Endothelial cell (in vitro differentiated cells): ENCODE measurements at regions not wholly inside any gene's neighbourhood (a gene's known extent, or its start where the extent isn't known, plus 50 kb on each side); places are given as distances from the start of the nearest gene placed in this dataset.
"Not testable (repeated sequence)": the region's sequence is repeated elsewhere in the genome, so short reads cannot be mapped to it uniquely, and the experiment has no call there.

ENCODE experiments used
- DNase-seq: peaks from one replicate; pipeline ENCODE4 v3.0.0; 2021; ENCODE audit warnings: low spot score
- H3K27ac Mint-ChIP-seq: one replicate; pipeline ENCODE4 v1.8.0; 2021; ENCODE audit warnings: mixed read lengths, inconsistent platforms; ENCODE audit not compliant: unreplicated experiment
- H3K27me3 Mint-ChIP-seq: one replicate; pipeline ENCODE4 v1.8.0; 2021; ENCODE audit warnings: mild to moderate bottlenecking, moderate library complexity, mixed read lengths, inconsistent platforms; ENCODE audit not compliant: unreplicated experiment
- H3K36me3 Mint-ChIP-seq: one replicate; pipeline ENCODE4 v1.8.0; 2021; ENCODE audit warnings: mild to moderate bottlenecking, low read depth, mixed read lengths, inconsistent platforms; ENCODE audit not compliant: unreplicated experiment
- H3K4me1 Mint-ChIP-seq: one replicate; pipeline ENCODE4 v1.8.0; 2021; ENCODE audit warnings: mild to moderate bottlenecking, mixed read lengths, inconsistent platforms; ENCODE audit not compliant: unreplicated experiment
- H3K4me3 Mint-ChIP-seq: one replicate; pipeline ENCODE4 v1.8.0; 2021; ENCODE audit warnings: mild to moderate bottlenecking, mixed read lengths, inconsistent platforms; ENCODE audit not compliant: unreplicated experiment
- H3K9me3 Mint-ChIP-seq: one replicate; pipeline ENCODE4 v1.8.0; 2021; ENCODE audit warnings: mixed read lengths, inconsistent platforms; ENCODE audit not compliant: unreplicated experiment
- TF ChIP-seq, protein P1 (sequence below): fragments of 200-600 bp; sonication (generic); IDR thresholded peaks from one replicate; pipeline ENCODE4 v1.5.0; 2021; ENCODE audit warnings: antibody characterized with exemption; ENCODE audit not compliant: unreplicated experiment

GRCh38 chr10:29701306-29701705 is 66.5 kb upstream of the SVIL start:
- peaks cover 5% of the 10 kb centered on the region for H3K27me3 Mint-ChIP-seq
- H3K27ac Mint-ChIP-seq = no peak overlapping the region
- H3K4me1 Mint-ChIP-seq = peaks cover 15% of the 10 kb centered on the region
- TF ChIP-seq, protein P1, sequence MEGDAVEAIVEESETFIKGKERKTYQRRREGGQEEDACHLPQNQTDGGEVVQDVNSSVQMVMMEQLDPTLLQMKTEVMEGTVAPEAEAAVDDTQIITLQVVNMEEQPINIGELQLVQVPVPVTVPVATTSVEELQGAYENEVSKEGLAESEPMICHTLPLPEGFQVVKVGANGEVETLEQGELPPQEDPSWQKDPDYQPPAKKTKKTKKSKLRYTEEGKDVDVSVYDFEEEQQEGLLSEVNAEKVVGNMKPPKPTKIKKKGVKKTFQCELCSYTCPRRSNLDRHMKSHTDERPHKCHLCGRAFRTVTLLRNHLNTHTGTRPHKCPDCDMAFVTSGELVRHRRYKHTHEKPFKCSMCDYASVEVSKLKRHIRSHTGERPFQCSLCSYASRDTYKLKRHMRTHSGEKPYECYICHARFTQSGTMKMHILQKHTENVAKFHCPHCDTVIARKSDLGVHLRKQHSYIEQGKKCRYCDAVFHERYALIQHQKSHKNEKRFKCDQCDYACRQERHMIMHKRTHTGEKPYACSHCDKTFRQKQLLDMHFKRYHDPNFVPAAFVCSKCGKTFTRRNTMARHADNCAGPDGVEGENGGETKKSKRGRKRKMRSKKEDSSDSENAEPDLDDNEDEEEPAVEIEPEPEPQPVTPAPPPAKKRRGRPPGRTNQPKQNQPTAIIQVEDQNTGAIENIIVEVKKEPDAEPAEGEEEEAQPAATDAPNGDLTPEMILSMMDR = no peak
- peaks cover 17% of the 10 kb centered on the region for H3K36me3 Mint-ChIP-seq
- no peak overlapping the region for H3K4me3 Mint-ChIP-seq
- no peak for DNase-seq
- no peaks in the 10 kb centered on the region for H3K9me3 Mint-ChIP-seq

DNA sequence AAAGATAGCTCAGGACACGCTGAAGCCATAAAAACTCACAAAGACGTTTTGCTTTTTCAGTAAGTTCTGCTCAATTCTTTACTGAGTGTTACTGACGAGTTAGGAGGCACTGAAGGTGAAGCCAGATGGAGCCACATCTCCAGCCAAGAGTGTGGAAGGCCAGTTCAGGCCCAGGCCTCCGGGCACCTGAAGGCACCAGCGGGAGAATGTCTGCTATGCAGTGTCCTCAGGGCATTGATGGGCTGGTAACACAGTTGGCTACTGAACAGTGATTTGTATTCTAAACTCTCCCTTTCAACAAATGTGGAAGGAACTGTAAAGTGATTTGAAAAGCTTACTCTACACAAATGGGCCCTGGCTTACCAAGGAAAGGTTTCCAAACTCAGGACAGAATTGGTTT is 64.8 kb upstream of the SVIL start:
- Mint-ChIP-seq H3K27me3 (peaks cover 3% of the 10 kb centered on the region), H3K9me3 (no peaks in the 10 kb centered on the region), H3K36me3 (peaks cover 18% of the 10 kb centered on the region), H3K4me1 (peaks cover 19% of the 10 kb centered on the region), H3K4me3 (peak overlapping the region; percentile 37), H3K27ac (no peak overlapping the region)
- TF ChIP-seq, protein P1 = no peak
- DNase-seq = no peak

- Mint-ChIP-seq H3K27me3 (peaks cover 3% of the 10 kb centered on the region), H3K27ac (no peak overlapping the region)
Measured at GRCh38 chr10:29698773-29699490, 64.2 kb upstream of the SVIL start.

DNA sequence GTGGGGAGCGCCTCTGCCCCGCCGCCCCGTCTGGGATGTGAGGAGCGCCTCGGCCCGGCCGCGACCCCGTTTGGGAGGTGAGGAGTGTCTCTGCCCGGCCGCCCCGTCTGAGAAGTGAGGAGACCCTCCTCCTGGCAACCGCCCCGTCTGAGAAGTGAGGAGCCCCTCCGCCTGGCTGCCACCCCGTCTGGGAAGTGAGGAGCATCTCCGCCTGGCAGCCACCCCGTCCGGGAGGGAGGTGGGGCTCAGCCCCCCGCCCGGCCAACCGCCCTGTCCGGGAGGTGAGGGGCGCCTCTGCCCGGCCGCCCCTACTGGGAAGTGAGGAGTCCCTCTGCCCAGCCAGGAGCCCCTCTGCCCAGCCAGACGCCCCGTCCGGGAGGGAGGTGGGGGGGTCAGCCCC is 61.8 kb upstream of the SVIL start:
- H3K27me3 Mint-ChIP-seq, H3K9me3 Mint-ChIP-seq, H3K4me3 Mint-ChIP-seq, H3K27ac Mint-ChIP-seq, DNase-seq, H3K36me3 Mint-ChIP-seq: not testable (repeated sequence)
- H3K4me1 Mint-ChIP-seq = peaks cover 27% of the 10 kb centered on the region

More at GRCh38 chr10:29698773-29699490, 64.2 kb upstream of the SVIL start:
- TF ChIP-seq, protein P1 = no peak
- no peak overlapping the region for H3K4me3 Mint-ChIP-seq
- no peaks in the 10 kb centered on the region for H3K9me3 Mint-ChIP-seq
- peaks cover 11% of the 10 kb centered on the region for H3K36me3 Mint-ChIP-seq
- no peak for DNase-seq
- peaks cover 14% of the 10 kb centered on the region for H3K4me1 Mint-ChIP-seq

GRCh38 chr10:29694121-29694520 is 59.4 kb upstream of the SVIL start:
- Mint-ChIP-seq H3K9me3 (no peaks in the 10 kb centered on the region), H3K27ac (no peak overlapping the region), H3K4me1 (peaks cover 29% of the 10 kb centered on the region), H3K4me3 (no peak overlapping the region), H3K27me3 (peaks cover 2% of the 10 kb centered on the region), H3K36me3 (peaks cover 9% of the 10 kb centered on the region)
- TF ChIP-seq, protein P1 = no peak
- no peak for DNase-seq
